Smooth muscle cell (in vitro differentiated cells): ENCODE measurements at regions not wholly inside any gene's neighbourhood (a gene's known extent, or its start where the extent isn't known, plus 50 kb on each side); places are given as distances from the start of the nearest gene placed in this dataset.

Experiments
- DNase-seq: peaks from one replicate; lab custom pipeline; 2025; ENCODE audit not compliant: unreplicated experiment; lab: John Stamatoyannopoulos, UW
- H2AFZ ChIP-seq: fragments of 200-600 bp; sonication (generic); 2 replicates; pipeline ENCODE4 v1.6.0; 2016; ENCODE audit warnings: antibody characterized with exemption, low read depth, mild to moderate bottlenecking
- H3F3A ChIP-seq: fragments of 200-600 bp; sonication (generic); 2 replicates; pipeline ENCODE4 v1.6.0; 2017; ENCODE audit warnings: antibody characterized with exemption, low read depth
- H3K27ac ChIP-seq: fragments of 200-600 bp; sonication (generic); 2 replicates; pipeline ENCODE4 v1.5.1; 2016; ENCODE audit warnings: low read depth, mild to moderate bottlenecking
- H3K27me3 ChIP-seq: fragments of 200-600 bp; sonication (generic); 2 replicates; pipeline ENCODE4 v1.6.1; 2016; ENCODE audit warnings: low read depth, mild to moderate bottlenecking
- H3K36me3 ChIP-seq: fragments of 200-600 bp; sonication (generic); 2 replicates; pipeline ENCODE4 v1.5.1; 2016; ENCODE audit warnings: low read depth
- H3K4me1 ChIP-seq: fragments of 200-600 bp; sonication (generic); 2 replicates; pipeline ENCODE4 v1.5.1; 2016; ENCODE audit warnings: low read depth
- H3K4me2 ChIP-seq: fragments of 200-600 bp; sonication (generic); 2 replicates; pipeline ENCODE4 v1.6.0; 2016; ENCODE audit warnings: mild to moderate bottlenecking
- H3K4me3 ChIP-seq: fragments of 200-600 bp; sonication (generic); 2 replicates; pipeline ENCODE4 v1.5.1; 2016; ENCODE audit warnings: mild to moderate bottlenecking
- H3K79me2 ChIP-seq: fragments of 200-600 bp; sonication (generic); 2 replicates; pipeline ENCODE4 v1.6.0; 2016; ENCODE audit warnings: low read depth, mild to moderate bottlenecking
- H3K9ac ChIP-seq: fragments of 200-600 bp; sonication (generic); 2 replicates; pipeline ENCODE4 v1.6.0; 2016; ENCODE audit warnings: low read depth
- H3K9me3 ChIP-seq: fragments of 200-600 bp; sonication (generic); replicated peaks from 2 replicates; pipeline ENCODE4 v1.5.1; 2016; ENCODE audit warnings: low read depth
- H4K20me1 ChIP-seq: fragments of 200-600 bp; sonication (generic); 2 replicates; pipeline ENCODE4 v1.6.0; 2016; ENCODE audit warnings: low read depth
- CTCF ChIP-seq: fragments of 200-600 bp; sonication (generic); IDR thresholded peaks from 2 replicates; pipeline ENCODE4 v1.5.1; 2017; ENCODE audit warnings: borderline replicate concordance, mild to moderate bottlenecking, antibody characterized with exemption; ENCODE audit not compliant: insufficient read depth, poor library complexity, severe bottlenecking
- WGBS: methylation state at CpG from one replicate; pipeline ENCODE4 v1.1.7; 2016; ENCODE audit warnings: low lambda C conversion rate; 5-methylcytosine and 5-hydroxymethylcytosine counted together

- H3K36me3 ChIP-seq, result no peaks in the 10 kb centered on the region
- H3K27me3 ChIP-seq, result no peaks in the 10 kb centered on the region
- no peak for TF ChIP-seq CTCF
- H3K4me3 ChIP-seq, result no peak overlapping the region
- no peak overlapping the region for H3K9ac ChIP-seq
- H3K27ac ChIP-seq, result no peak overlapping the region
- H3K79me2 ChIP-seq, result no peaks in the 10 kb centered on the region
- H3K4me1 ChIP-seq, result no peaks in the 10 kb centered on the region
- H3F3A ChIP-seq, result no peaks in the 10 kb centered on the region
- WGBS, result 89% methylated on average over 2 of the region's 2 CpGs
- no peaks in the 10 kb centered on the region for H4K20me1 ChIP-seq
- no peak for DNase-seq
- no peaks in the 10 kb centered on the region for H3K9me3 ChIP-seq
- H3K4me2 ChIP-seq, result no peak overlapping the region
- H2AFZ ChIP-seq, result no peak overlapping the region
These were observed 1965.6 kb upstream of the PCDH20 start for GRCh38 chr13:63381078-63381859.

DNA sequence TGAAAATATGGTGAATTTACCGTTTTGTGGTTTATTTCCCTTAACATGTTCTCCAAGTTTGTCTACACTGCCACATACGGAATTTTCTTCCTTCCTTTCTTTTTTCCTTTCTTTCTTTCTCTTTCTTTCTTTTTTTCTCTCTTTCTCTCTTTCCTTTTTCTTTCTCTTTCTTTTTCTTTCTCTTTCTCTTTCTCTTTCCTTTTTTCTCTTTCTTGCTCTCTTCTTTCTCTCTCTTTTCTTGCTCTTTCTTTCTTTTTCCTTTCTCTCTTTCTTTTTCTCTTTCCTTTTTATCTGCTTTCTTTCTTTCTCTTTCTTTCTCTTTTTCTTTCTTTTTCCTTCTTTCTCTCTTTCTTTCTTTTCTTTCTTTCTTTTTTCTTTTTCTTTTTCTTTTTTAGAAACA lies 1962.3 kb upstream of the PCDH20 start:
- no peak overlapping the region for H3K4me3 ChIP-seq
- WGBS, result 87% methylated on average over 2 of the region's 2 CpGs

DNA sequence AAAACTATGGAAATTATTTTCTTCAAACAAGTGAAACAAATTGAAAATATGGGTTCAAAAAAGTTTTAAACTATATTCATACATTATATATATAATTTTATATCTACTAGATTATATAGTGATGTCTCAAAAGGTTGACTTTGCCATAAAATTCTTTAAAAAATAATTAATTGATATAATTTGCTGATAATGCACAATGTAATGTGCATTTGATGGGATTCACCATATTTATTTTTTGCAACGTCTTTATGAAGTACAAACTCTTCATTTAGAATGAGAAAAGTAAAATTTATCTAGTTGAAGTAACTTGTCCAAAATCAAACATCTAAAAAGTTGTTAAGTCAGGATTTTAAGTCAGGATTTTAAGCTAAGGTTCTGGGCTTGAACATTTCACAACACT lies 1954.5 kb upstream of the PCDH20 start:
- no peaks in the 10 kb centered on the region for H4K20me1 ChIP-seq
- TF ChIP-seq CTCF, result no peak
- H3F3A ChIP-seq, result no peaks in the 10 kb centered on the region
- H3K9me3 ChIP-seq, result no peaks in the 10 kb centered on the region
- no peaks in the 10 kb centered on the region for H3K79me2 ChIP-seq
- WGBS, result 62% methylated on average over 1 of the region's 1 CpG
- no peaks in the 10 kb centered on the region for H3K36me3 ChIP-seq
- H3K4me2 ChIP-seq, result no peak overlapping the region
- no peaks in the 10 kb centered on the region for H3K4me1 ChIP-seq
- no peaks in the 10 kb centered on the region for H3K27me3 ChIP-seq
- no peak overlapping the region for H2AFZ ChIP-seq
- H3K4me3 ChIP-seq, result no peak overlapping the region
- no peak for DNase-seq
- no peak overlapping the region for H3K9ac ChIP-seq
- no peak overlapping the region for H3K27ac ChIP-seq

More for the DNA sequence above, 1962.3 kb upstream of the PCDH20 start:
- H3K4me1 ChIP-seq, result no peaks in the 10 kb centered on the region
- no peaks in the 10 kb centered on the region for H3K27me3 ChIP-seq
- no peaks in the 10 kb centered on the region for H3K36me3 ChIP-seq
- no peak overlapping the region for H3K4me2 ChIP-seq
- H3K9me3 ChIP-seq, result no peaks in the 10 kb centered on the region
- H3K27ac ChIP-seq, result no peak overlapping the region
- no peak overlapping the region for H3K9ac ChIP-seq
- no peak for DNase-seq
- no peaks in the 10 kb centered on the region for H3K79me2 ChIP-seq
- no peak for TF ChIP-seq CTCF
- no peaks in the 10 kb centered on the region for H3F3A ChIP-seq
- H2AFZ ChIP-seq, result no peak overlapping the region
- H4K20me1 ChIP-seq, result no peaks in the 10 kb centered on the region
